ENCODE measurements at regions not wholly inside any gene's neighbourhood (a gene's known extent, or its start where the extent isn't known, plus 50 kb on each side); places are given as distances from the start of the nearest gene placed in this dataset.

DNA sequence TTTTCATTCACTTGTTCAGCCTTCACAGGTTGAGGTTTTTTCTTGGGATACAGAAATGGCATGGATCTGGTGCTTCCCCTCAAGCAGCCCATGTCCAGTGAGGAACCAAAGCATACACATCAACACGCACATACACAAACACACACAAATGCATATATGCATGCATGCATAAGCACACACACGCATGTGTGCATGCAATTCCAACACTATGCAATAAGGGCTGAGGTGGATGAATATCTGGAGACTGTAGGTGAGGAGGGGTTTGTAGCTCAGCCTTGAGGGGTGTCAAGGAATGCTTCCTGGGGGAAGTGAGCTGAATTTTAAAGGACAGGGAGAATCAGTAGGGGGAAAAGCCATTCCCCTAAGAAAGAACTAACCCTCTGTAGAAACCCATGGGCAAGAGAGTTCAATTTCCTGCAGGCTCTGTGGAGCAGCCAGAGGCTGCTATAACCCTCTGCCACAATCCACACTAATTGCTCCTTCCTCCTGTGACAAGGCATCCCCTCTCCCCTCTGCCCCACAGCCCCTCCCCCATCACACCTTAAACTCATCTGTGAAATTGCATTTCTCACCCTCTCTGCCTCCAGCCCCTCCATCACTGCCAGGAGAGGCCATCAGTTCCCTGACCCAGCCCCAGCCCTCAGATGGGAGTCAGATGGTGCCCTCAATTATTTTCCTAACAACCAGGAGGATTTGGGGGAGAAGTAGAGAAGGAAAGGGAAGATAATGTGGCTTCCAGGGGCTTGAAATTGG is 316.4 kb downstream of the RPS24 start:
- TF ChIP-seq, protein P1, sequence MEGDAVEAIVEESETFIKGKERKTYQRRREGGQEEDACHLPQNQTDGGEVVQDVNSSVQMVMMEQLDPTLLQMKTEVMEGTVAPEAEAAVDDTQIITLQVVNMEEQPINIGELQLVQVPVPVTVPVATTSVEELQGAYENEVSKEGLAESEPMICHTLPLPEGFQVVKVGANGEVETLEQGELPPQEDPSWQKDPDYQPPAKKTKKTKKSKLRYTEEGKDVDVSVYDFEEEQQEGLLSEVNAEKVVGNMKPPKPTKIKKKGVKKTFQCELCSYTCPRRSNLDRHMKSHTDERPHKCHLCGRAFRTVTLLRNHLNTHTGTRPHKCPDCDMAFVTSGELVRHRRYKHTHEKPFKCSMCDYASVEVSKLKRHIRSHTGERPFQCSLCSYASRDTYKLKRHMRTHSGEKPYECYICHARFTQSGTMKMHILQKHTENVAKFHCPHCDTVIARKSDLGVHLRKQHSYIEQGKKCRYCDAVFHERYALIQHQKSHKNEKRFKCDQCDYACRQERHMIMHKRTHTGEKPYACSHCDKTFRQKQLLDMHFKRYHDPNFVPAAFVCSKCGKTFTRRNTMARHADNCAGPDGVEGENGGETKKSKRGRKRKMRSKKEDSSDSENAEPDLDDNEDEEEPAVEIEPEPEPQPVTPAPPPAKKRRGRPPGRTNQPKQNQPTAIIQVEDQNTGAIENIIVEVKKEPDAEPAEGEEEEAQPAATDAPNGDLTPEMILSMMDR (IDR thresholded peaks at IDR 0.05; ENCODE audit: insufficient read depth, low read depth, low read length, missing control alignments) = no peak
- no peak for DNase-seq (ENCODE audit: low read depth)
- H3K4me3 ChIP-seq (ENCODE audit: low read depth, low read length) = no peak overlapping the region

DNA sequence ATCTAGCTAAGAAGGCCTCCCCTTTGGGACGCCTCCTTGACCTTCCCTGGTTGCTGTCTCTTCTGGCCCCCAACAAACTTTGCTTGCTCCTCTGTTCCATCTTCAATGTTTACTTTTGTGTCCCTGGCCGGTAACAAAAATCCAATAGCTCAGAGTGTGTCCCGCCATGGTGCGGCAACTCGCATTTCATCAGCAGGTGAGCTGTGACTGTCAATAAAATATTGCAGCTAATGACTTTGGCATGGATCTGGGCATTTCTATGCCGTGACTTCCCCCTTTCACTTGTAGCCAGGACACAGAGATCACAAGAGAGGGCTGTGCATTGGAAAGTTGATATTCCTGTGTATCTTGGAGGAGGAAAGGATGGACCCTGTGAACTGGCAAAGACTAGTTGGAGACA is 317.6 kb downstream of the RPS24 start:
- TF ChIP-seq, protein P1 (IDR thresholded peaks at IDR 0.05; ENCODE audit: insufficient read depth, low read depth, low read length, missing control alignments) = no peak

DNA sequence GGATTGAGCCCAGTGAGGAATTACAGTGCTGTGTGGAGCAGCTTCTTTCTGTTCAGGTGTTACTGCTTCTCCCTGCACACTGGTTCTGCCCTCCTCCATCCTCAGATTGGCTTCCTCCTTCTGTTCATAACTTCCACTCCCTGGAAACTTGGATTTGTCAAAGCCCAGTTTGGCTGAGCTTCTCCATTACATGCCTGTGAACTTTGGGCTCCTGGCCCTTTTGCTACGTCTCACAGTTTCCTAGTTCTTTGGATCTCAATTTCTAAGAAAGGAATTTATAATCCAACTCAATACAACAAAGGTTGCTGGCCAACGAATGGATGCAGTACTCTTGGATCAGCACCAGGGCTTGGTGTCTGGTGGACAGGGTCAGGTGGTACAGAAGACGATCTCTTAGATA is 318.1 kb downstream of the RPS24 start:
- TF ChIP-seq, protein P1 (IDR thresholded peaks at IDR 0.05; ENCODE audit: insufficient read depth, low read depth, low read length, missing control alignments) = no peak
- H3K4me3 ChIP-seq (ENCODE audit: low read depth, low read length) = no peak overlapping the region
- no peak for DNase-seq (ENCODE audit: low read depth)

More for the DNA sequence above, 317.6 kb downstream of the RPS24 start:
- H3K4me3 ChIP-seq (ENCODE audit: low read depth, low read length) = no peak overlapping the region
- DNase-seq (ENCODE audit: low read depth) = no peak

DNA sequence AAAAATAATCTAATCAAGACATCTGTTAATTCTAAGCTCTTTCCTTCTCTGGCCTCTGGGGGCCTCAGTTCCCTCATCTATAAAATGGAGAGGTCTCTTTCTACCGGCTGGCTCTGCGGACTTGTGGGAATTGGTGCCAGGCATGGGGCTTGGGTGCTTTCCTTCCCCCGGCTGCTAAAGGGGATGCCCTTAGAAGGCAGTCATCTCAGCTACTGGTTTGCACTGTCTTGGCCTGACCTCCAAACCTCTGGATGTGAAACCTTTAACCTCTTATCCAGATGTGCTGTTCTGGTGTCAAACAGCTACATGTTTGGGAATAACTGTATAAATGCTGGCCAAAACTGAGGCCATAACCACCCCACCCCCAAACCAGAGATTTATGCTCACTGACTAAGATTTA is 320.0 kb downstream of the RPS24 start:
- no peak for DNase-seq (ENCODE audit: low read depth)
- TF ChIP-seq, protein P1 (IDR thresholded peaks at IDR 0.05; ENCODE audit: insufficient read depth, low read depth, low read length, missing control alignments) = no peak
- no peak overlapping the region for H3K4me3 ChIP-seq (ENCODE audit: low read depth, low read length)

DNA sequence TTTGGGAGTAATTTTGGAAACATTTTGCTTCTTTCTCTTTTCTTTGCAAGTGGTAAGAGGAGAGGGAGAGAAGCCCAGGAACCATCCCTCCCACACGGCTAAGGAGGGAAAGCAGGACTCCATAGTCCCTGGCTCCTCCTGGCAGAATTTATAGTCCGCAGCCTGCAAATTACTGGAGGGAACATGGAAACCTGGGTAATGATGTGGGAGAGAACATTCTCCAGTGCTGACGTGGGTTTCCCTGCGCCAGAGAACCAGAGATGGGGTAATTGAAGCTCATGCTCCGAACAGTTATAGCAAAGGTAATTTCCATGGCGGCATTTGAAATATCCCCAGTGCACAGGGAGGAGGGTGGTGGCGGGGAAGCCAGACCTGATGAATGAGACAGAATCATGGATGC is 320.4 kb downstream of the RPS24 start:
- TF ChIP-seq, protein P1 (IDR thresholded peaks at IDR 0.05; ENCODE audit: insufficient read depth, low read depth, low read length, missing control alignments) = no peak
- H3K4me3 ChIP-seq (ENCODE audit: low read depth, low read length) = no peak overlapping the region
- DNase-seq (ENCODE audit: low read depth) = no peak

DNA sequence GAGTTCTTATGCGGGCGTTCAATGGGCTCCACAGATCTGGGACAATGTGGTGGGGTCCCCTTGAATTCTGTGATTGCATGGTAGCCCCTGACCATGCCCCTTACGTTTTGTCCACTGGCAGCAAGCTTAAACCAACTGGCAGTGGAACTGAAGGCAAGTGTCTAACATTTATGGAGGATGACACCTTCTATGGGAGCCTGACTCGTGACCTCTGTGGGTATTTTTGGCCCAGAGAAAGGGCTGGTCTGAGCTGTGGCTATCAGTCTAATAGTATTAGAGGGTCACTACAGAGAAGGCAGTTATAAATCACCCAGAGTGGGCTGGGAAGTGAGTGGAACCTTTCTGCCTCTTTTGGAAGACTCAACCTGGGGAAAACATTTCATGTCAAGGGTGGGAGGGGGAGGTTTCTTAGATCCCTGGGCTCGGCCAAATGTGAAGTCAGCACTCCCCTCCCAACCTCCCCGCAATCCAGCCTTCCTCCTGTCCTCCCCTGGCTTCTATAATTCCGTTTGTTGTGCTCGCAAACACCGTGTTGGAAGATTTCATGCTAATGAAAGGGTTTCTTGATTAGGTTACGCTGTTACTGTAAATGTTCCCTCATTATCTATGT is 322.7 kb downstream of the RPS24 start:
- DNase-seq (ENCODE audit: low read depth) = no peak
- TF ChIP-seq, protein P1 (IDR thresholded peaks at IDR 0.05; ENCODE audit: insufficient read depth, low read depth, low read length, missing control alignments) = no peak
- H3K4me3 ChIP-seq (ENCODE audit: low read depth, low read length) = no peak overlapping the region

Measured in GM12865 (cell line).